ENCODE measurements at regions not wholly inside any gene's neighbourhood (a gene's known extent, or its start where the extent isn't known, plus 50 kb on each side); places are given as distances from the start of the nearest gene placed in this dataset.

GRCh38 chr1:2934156-2934540 is 87.1 kb upstream of the ACTRT2 start:
- ATAC-seq (ENCODE audit: low FRiP score) (no peak), DNase-seq (ENCODE audit: low spot score) (no peak)
- TF ChIP-seq CTCF (IDR thresholded peaks at IDR 0.05) = no peak

GRCh38 chr1:2934642-2935081 is 86.6 kb upstream of the ACTRT2 start:
- DNase-seq (ENCODE audit: low spot score) = no peak
- TF ChIP-seq CTCF (IDR thresholded peaks at IDR 0.05) = no peak
- no peak for ATAC-seq (ENCODE audit: low FRiP score)

GRCh38 chr1:2935184-2935583 is 86.1 kb upstream of the ACTRT2 start:
- DNase-seq (ENCODE audit: low spot score) = no peak
- ATAC-seq (ENCODE audit: low FRiP score) = no peak
- TF ChIP-seq CTCF (IDR thresholded peaks at IDR 0.05) = no peak

- no peak for TF ChIP-seq CTCF (IDR thresholded peaks at IDR 0.05)
- ATAC-seq (ENCODE audit: low FRiP score) (no peak), DNase-seq (ENCODE audit: low spot score) (no peak)
Measured at GRCh38 chr1:2935751-2936390, 85.4 kb upstream of the ACTRT2 start.

- no peak for TF ChIP-seq CTCF (IDR thresholded peaks at IDR 0.05)
- no peak for DNase-seq (ENCODE audit: low spot score)
- ATAC-seq (ENCODE audit: low FRiP score) = no peak
Measured at GRCh38 chr1:2936559-2937515, 84.4 kb upstream of the ACTRT2 start.

GRCh38 chr1:2937805-2938204 is 83.5 kb upstream of the ACTRT2 start:
- ATAC-seq (ENCODE audit: low FRiP score) = no peak
- TF ChIP-seq CTCF (IDR thresholded peaks at IDR 0.05) = no peak
- no peak for DNase-seq (ENCODE audit: low spot score)
